ENCODE measurements at regions not wholly inside any gene's neighbourhood (a gene's known extent, or its start where the extent isn't known, plus 50 kb on each side); places are given as distances from the start of the nearest gene placed in this dataset.

GRCh38 chr21:38930853-38931252 is 125.1 kb downstream of the ETS2 start:
- DNase-seq (ENCODE audit: low read depth), result peak; percentile 80

- DNase-seq (ENCODE audit: low read depth), result no peak
Observed at GRCh38 chr21:38930066-38930465, 124.3 kb downstream of the ETS2 start.

- no peak for DNase-seq (ENCODE audit: low read depth)
Observed at GRCh38 chr21:38929652-38930051, 123.9 kb downstream of the ETS2 start.

- no peak for DNase-seq (ENCODE audit: low read depth)
Observed at GRCh38 chr21:38929142-38929541, 123.4 kb downstream of the ETS2 start.

- DNase-seq (ENCODE audit: low read depth), result no peak
Observed at GRCh38 chr21:38927776-38928175, 122.0 kb downstream of the ETS2 start.

- DNase-seq (ENCODE audit: low read depth), result peak; percentile 97
Observed at GRCh38 chr21:38925923-38926322, 120.2 kb downstream of the ETS2 start.

GRCh38 chr21:38925478-38925877 is 119.7 kb downstream of the ETS2 start:
- no peak for DNase-seq (ENCODE audit: low read depth)

GRCh38 chr21:38924954-38925353 is 119.2 kb downstream of the ETS2 start:
- DNase-seq (ENCODE audit: low read depth), result no peak

GRCh38 chr21:38923429-38923828 is 117.7 kb downstream of the ETS2 start:
- DNase-seq (ENCODE audit: low read depth), result no peak

- peak; percentile 77 for DNase-seq (ENCODE audit: low read depth)
Observed at GRCh38 chr21:38922474-38923235, 116.9 kb downstream of the ETS2 start.

- DNase-seq (ENCODE audit: low read depth), result peak; percentile 29
Observed at GRCh38 chr21:38921511-38922251, 116.0 kb downstream of the ETS2 start.

GRCh38 chr21:38920631-38921398 is 115.1 kb downstream of the ETS2 start:
- DNase-seq (ENCODE audit: low read depth), result peak; percentile 83

GRCh38 chr21:38918607-38919346 is 113.0 kb downstream of the ETS2 start:
- no peak for DNase-seq (ENCODE audit: low read depth)

GRCh38 chr21:38917043-38917774 is 111.5 kb downstream of the ETS2 start:
- no peak for DNase-seq (ENCODE audit: low read depth)

GRCh38 chr21:38916214-38916964 is 110.7 kb downstream of the ETS2 start:
- DNase-seq (ENCODE audit: low read depth), result no peak

- no peak for DNase-seq (ENCODE audit: low read depth)
Observed at GRCh38 chr21:38915546-38915945, 109.8 kb downstream of the ETS2 start.

GRCh38 chr21:38914528-38915293 is 109.0 kb downstream of the ETS2 start:
- no peak for DNase-seq (ENCODE audit: low read depth)

- DNase-seq (ENCODE audit: low read depth), result no peak
Observed at GRCh38 chr21:38913893-38914527, 108.3 kb downstream of the ETS2 start.

All from EH (cell line).